ENCODE measurements at regions not wholly inside any gene's neighbourhood (a gene's known extent, or its start where the extent isn't known, plus 50 kb on each side); places are given as distances from the start of the nearest gene placed in this dataset.

DNA sequence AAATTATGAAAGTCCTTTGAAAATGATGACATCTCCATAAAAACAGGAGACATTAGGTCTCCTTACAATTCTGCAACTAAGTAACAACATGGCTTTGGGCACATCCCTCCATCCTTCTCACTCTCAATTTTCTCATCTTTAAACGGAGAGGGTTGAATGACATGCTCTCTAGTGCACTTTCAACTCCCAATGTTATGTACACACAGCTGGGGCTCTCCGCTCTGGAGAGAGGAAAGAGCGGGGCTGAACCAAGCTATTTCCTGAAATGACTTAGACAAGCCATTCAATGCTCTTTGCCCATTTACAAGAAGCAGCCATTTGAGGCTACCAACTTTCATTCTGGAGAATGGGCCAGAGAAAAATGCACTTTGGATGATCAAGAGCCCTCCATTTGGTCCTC lies 144.2 kb upstream of the BNIP2 start:
- no peak for DNase-seq (ENCODE audit: extremely low read depth, low read depth)
- no peak for TF ChIP-seq CTCF (IDR thresholded peaks at IDR 0.05; ENCODE audit: low read depth, low read length)

GRCh38 chr15:59830873-59831272 lies 141.8 kb upstream of the BNIP2 start:
- no peak for TF ChIP-seq CTCF (IDR thresholded peaks at IDR 0.05; ENCODE audit: low read depth, low read length)
- no peak for DNase-seq (ENCODE audit: extremely low read depth, low read depth)

GRCh38 chr15:59830098-59830497 lies 141.0 kb upstream of the BNIP2 start:
- DNase-seq (ENCODE audit: extremely low read depth, low read depth) = no peak
- no peak for TF ChIP-seq CTCF (IDR thresholded peaks at IDR 0.05; ENCODE audit: low read depth, low read length)

GRCh38 chr15:59828861-59829260 lies 139.7 kb upstream of the BNIP2 start:
- TF ChIP-seq CTCF (IDR thresholded peaks at IDR 0.05; ENCODE audit: low read depth, low read length) = no peak

DNA sequence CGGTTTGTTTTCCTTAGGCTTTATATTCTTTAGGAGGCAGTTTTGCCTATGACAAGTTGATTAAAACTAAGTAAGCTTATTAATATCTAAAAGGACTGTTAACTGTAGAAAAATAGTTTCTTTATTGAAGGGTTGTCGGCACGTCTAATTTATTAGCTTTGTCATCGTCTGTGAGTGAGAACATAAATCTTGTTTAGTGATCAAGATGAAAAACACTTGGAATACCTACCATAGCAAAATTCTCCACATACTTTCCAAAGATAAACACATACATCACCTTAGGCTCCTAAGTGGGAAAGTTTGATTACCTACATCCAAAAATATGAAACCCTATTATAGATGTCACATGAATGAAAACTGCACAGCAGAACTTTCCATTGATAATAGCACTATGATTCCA lies 139.1 kb upstream of the BNIP2 start:
- no peak for DNase-seq (ENCODE audit: extremely low read depth, low read depth)

More at GRCh38 chr15:59828861-59829260, 139.7 kb upstream of the BNIP2 start:
- DNase-seq (ENCODE audit: extremely low read depth, low read depth) = no peak

DNA sequence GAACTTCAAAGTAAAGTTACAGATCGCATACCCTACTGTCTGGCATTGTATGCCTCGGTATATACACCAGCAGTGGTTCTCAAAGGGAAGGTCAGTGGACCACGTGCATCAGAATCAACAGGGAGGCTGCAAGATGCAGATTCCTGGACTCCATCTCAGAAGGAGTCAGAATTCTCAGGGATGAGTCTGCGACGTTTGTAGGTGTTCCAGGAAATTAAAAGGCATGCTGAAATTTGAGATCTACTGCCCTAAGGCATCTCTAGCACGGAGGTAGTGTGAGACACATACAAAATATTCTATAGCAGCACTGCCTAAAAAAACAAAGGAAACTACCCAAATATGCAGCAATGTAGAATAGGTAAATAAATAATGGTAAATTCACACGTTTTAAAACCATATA lies 136.8 kb upstream of the BNIP2 start:
- DNase-seq (ENCODE audit: extremely low read depth, low read depth) = no peak
- TF ChIP-seq CTCF (IDR thresholded peaks at IDR 0.05; ENCODE audit: low read depth, low read length) = no peak

More for the DNA sequence above, 139.1 kb upstream of the BNIP2 start:
- no peak for TF ChIP-seq CTCF (IDR thresholded peaks at IDR 0.05; ENCODE audit: low read depth, low read length)

GRCh38 chr15:59821286-59821685 lies 132.2 kb upstream of the BNIP2 start:
- TF ChIP-seq CTCF (IDR thresholded peaks at IDR 0.05; ENCODE audit: low read depth, low read length) = no peak
- no peak for DNase-seq (ENCODE audit: extremely low read depth, low read depth)

All from AG09319 (cell line).